ENCODE measurements at regions not wholly inside any gene's neighbourhood (a gene's known extent, or its start where the extent isn't known, plus 50 kb on each side); places are given as distances from the start of the nearest gene placed in this dataset.

- Histone ChIP-seq H2AFZ (ENCODE audit: low read depth, low read length) (no peak overlapping the region), H3K18ac (ENCODE audit: low read depth in 1 of 2, low read length in 2 of 2) (no peak overlapping the region), H2BK120ac (ENCODE audit: low read depth, low read length) (no peak overlapping the region), H3K23ac (ENCODE audit: low read length in 2 of 2) (no peak overlapping the region), H3K14ac (ENCODE audit: low read length in 2 of 2) (no peak overlapping the region), H3K79me1 (replicated peaks; ENCODE audit: low read length, poor library complexity, severe bottlenecking) (no peaks in the 10 kb centered on the region), H3K4ac (ENCODE audit: low read depth in 1 of 2, low read length in 2 of 2) (no peak overlapping the region), H3K9ac (ENCODE audit: low read length) (no peak overlapping the region), H2BK12ac (ENCODE audit: low read length in 2 of 2) (no peak overlapping the region), H3K27ac (ENCODE audit: low read length, poor library complexity, severe bottlenecking) (no peak overlapping the region), H3K9me3 (ENCODE audit: control insufficient read depth, low read length) (no peaks in the 10 kb centered on the region), H2BK15ac (ENCODE audit: low read depth, poor library complexity, severe bottlenecking) (no peak overlapping the region), H2BK5ac (ENCODE audit: low read depth, low read length, poor library complexity, severe bottlenecking) (no peak overlapping the region), H4K91ac (ENCODE audit: low read length) (no peak overlapping the region), H3K27me3 (ENCODE audit: control insufficient read depth in 1 of 2, insufficient read depth in 1 of 2, low read length in 2 of 2) (no peaks in the 10 kb centered on the region), H2AK5ac (ENCODE audit: low read length, severe bottlenecking) (no peak overlapping the region), H3K4me1 (ENCODE audit: control insufficient read depth, insufficient read depth, low read depth, low read length) (no peaks in the 10 kb centered on the region), H3K4me2 (ENCODE audit: low read length, poor library complexity, severe bottlenecking) (no peak overlapping the region), H3K4me3 (ENCODE audit: insufficient read depth in 1 of 2, low read depth in 1 of 2, low read length in 2 of 2) (no peak overlapping the region), H3K36me3 (ENCODE audit: control insufficient read depth in 1 of 2, insufficient read depth in 2 of 2, low read depth in 1 of 2, low read length in 2 of 2) (no peaks in the 10 kb centered on the region), H4K8ac (ENCODE audit: low read length) (no peak overlapping the region)
- no peak for DNase-seq
Observed at GRCh38 chr21:24197923-24198322, 1409.4 kb downstream of the MRPL39 start.

- DNase-seq, result no peak
- H4K8ac ChIP-seq (ENCODE audit: low read length), result no peak overlapping the region
- no peak overlapping the region for H3K18ac ChIP-seq (ENCODE audit: low read depth in 1 of 2, low read length in 2 of 2)
- H3K9me3 ChIP-seq (ENCODE audit: control insufficient read depth, low read length), result no peaks in the 10 kb centered on the region
- no peak overlapping the region for H3K14ac ChIP-seq (ENCODE audit: low read length in 2 of 2)
- no peak overlapping the region for H3K4ac ChIP-seq (ENCODE audit: low read depth in 1 of 2, low read length in 2 of 2)
- no peak overlapping the region for H3K27ac ChIP-seq (ENCODE audit: low read length, poor library complexity, severe bottlenecking)
- no peak overlapping the region for H4K91ac ChIP-seq (ENCODE audit: low read length)
- no peak overlapping the region for H2BK120ac ChIP-seq (ENCODE audit: low read depth, low read length)
- H2AK5ac ChIP-seq (ENCODE audit: low read length, severe bottlenecking), result no peak overlapping the region
- no peak overlapping the region for H2BK12ac ChIP-seq (ENCODE audit: low read length in 2 of 2)
- H3K4me1 ChIP-seq (ENCODE audit: control insufficient read depth, insufficient read depth, low read depth, low read length), result no peaks in the 10 kb centered on the region
- 80% methylated on average over 1 of the region's 5 CpGs for WGBS
- H3K23ac ChIP-seq (ENCODE audit: low read length in 2 of 2), result no peak overlapping the region
- H2AFZ ChIP-seq (ENCODE audit: low read depth, low read length), result no peak overlapping the region
- H3K4me2 ChIP-seq (ENCODE audit: low read length, poor library complexity, severe bottlenecking), result no peak overlapping the region
- H3K9ac ChIP-seq (ENCODE audit: low read length), result no peak overlapping the region
- H3K36me3 ChIP-seq (ENCODE audit: control insufficient read depth in 1 of 2, insufficient read depth in 2 of 2, low read depth in 1 of 2, low read length in 2 of 2), result no peaks in the 10 kb centered on the region
- H3K4me3 ChIP-seq (ENCODE audit: insufficient read depth in 1 of 2, low read depth in 1 of 2, low read length in 2 of 2), result no peak overlapping the region
- H2BK5ac ChIP-seq (ENCODE audit: low read depth, low read length, poor library complexity, severe bottlenecking), result no peak overlapping the region
- no peak overlapping the region for H2BK15ac ChIP-seq (ENCODE audit: low read depth, poor library complexity, severe bottlenecking)
- H3K79me1 ChIP-seq (replicated peaks; ENCODE audit: low read length, poor library complexity, severe bottlenecking), result no peaks in the 10 kb centered on the region
- H3K27me3 ChIP-seq (ENCODE audit: control insufficient read depth in 1 of 2, insufficient read depth in 1 of 2, low read length in 2 of 2), result no peaks in the 10 kb centered on the region
Observed at GRCh38 chr21:24197132-24197643, 1410.1 kb downstream of the MRPL39 start.

- Histone ChIP-seq H3K27ac (ENCODE audit: low read length, poor library complexity, severe bottlenecking) (no peak overlapping the region), H2BK15ac (ENCODE audit: low read depth, poor library complexity, severe bottlenecking) (no peak overlapping the region), H2BK5ac (ENCODE audit: low read depth, low read length, poor library complexity, severe bottlenecking) (no peak overlapping the region), H3K27me3 (ENCODE audit: control insufficient read depth in 1 of 2, insufficient read depth in 1 of 2, low read length in 2 of 2) (no peaks in the 10 kb centered on the region), H2AFZ (ENCODE audit: low read depth, low read length) (no peak overlapping the region), H3K23ac (ENCODE audit: low read length in 2 of 2) (no peak overlapping the region), H3K4me1 (ENCODE audit: control insufficient read depth, insufficient read depth, low read depth, low read length) (no peaks in the 10 kb centered on the region), H4K91ac (ENCODE audit: low read length) (no peak overlapping the region), H3K36me3 (ENCODE audit: control insufficient read depth in 1 of 2, insufficient read depth in 2 of 2, low read depth in 1 of 2, low read length in 2 of 2) (no peaks in the 10 kb centered on the region), H4K8ac (ENCODE audit: low read length) (no peak overlapping the region), H3K4me3 (ENCODE audit: insufficient read depth in 1 of 2, low read depth in 1 of 2, low read length in 2 of 2) (no peak overlapping the region), H2BK120ac (ENCODE audit: low read depth, low read length) (no peak overlapping the region), H3K4me2 (ENCODE audit: low read length, poor library complexity, severe bottlenecking) (no peak overlapping the region), H3K14ac (ENCODE audit: low read length in 2 of 2) (no peak overlapping the region), H3K79me1 (replicated peaks; ENCODE audit: low read length, poor library complexity, severe bottlenecking) (no peaks in the 10 kb centered on the region), H3K4ac (ENCODE audit: low read depth in 1 of 2, low read length in 2 of 2) (no peak overlapping the region), H3K9ac (ENCODE audit: low read length) (no peak overlapping the region), H3K9me3 (ENCODE audit: control insufficient read depth, low read length) (peaks cover 4% of the 10 kb centered on the region), H3K18ac (ENCODE audit: low read depth in 1 of 2, low read length in 2 of 2) (no peak overlapping the region), H2BK12ac (ENCODE audit: low read length in 2 of 2) (no peak overlapping the region), H2AK5ac (ENCODE audit: low read length, severe bottlenecking) (no peak overlapping the region)
- DNase-seq, result no peak
- WGBS, result 59% methylated on average over 3 of the region's 4 CpGs
Observed at GRCh38 chr21:24188506-24188905, 1418.8 kb downstream of the MRPL39 start.

- H3K4me2 ChIP-seq (ENCODE audit: low read length, poor library complexity, severe bottlenecking), result no peak overlapping the region
- no peak overlapping the region for H3K9ac ChIP-seq (ENCODE audit: low read length)
- 73% methylated on average over 2 of the region's 3 CpGs for WGBS
- H3K27me3 ChIP-seq (ENCODE audit: control insufficient read depth in 1 of 2, insufficient read depth in 1 of 2, low read length in 2 of 2), result no peaks in the 10 kb centered on the region
- H4K91ac ChIP-seq (ENCODE audit: low read length), result no peak overlapping the region
- DNase-seq, result no peak
- no peak overlapping the region for H2AK5ac ChIP-seq (ENCODE audit: low read length, severe bottlenecking)
- H3K4me3 ChIP-seq (ENCODE audit: insufficient read depth in 1 of 2, low read depth in 1 of 2, low read length in 2 of 2), result no peak overlapping the region
- no peaks in the 10 kb centered on the region for H3K4me1 ChIP-seq (ENCODE audit: control insufficient read depth, insufficient read depth, low read depth, low read length)
- H2BK15ac ChIP-seq (ENCODE audit: low read depth, poor library complexity, severe bottlenecking), result no peak overlapping the region
- H3K9me3 ChIP-seq (ENCODE audit: control insufficient read depth, low read length), result peaks cover 16% of the 10 kb centered on the region
- H3K14ac ChIP-seq (ENCODE audit: low read length in 2 of 2), result no peak overlapping the region
- no peak overlapping the region for H4K8ac ChIP-seq (ENCODE audit: low read length)
- no peaks in the 10 kb centered on the region for H3K79me1 ChIP-seq (replicated peaks; ENCODE audit: low read length, poor library complexity, severe bottlenecking)
- H3K23ac ChIP-seq (ENCODE audit: low read length in 2 of 2), result no peak overlapping the region
- no peak overlapping the region for H3K4ac ChIP-seq (ENCODE audit: low read depth in 1 of 2, low read length in 2 of 2)
- H2BK12ac ChIP-seq (ENCODE audit: low read length in 2 of 2), result no peak overlapping the region
- H2BK120ac ChIP-seq (ENCODE audit: low read depth, low read length), result no peak overlapping the region
- H3K18ac ChIP-seq (ENCODE audit: low read depth in 1 of 2, low read length in 2 of 2), result no peak overlapping the region
- H2BK5ac ChIP-seq (ENCODE audit: low read depth, low read length, poor library complexity, severe bottlenecking), result no peak overlapping the region
- H3K27ac ChIP-seq (ENCODE audit: low read length, poor library complexity, severe bottlenecking), result no peak overlapping the region
- H2AFZ ChIP-seq (ENCODE audit: low read depth, low read length), result no peak overlapping the region
- H3K36me3 ChIP-seq (ENCODE audit: control insufficient read depth in 1 of 2, insufficient read depth in 2 of 2, low read depth in 1 of 2, low read length in 2 of 2), result no peaks in the 10 kb centered on the region
Observed at GRCh38 chr21:24183077-24183476, 1424.2 kb downstream of the MRPL39 start.

Data from mesenchymal stem cell (in vitro differentiated cells and primary cell).